HG02678 (cell line): ENCODE measurements at regions not wholly inside any gene's neighbourhood (a gene's known extent, or its start where the extent isn't known, plus 50 kb on each side); places are given as distances from the start of the nearest gene placed in this dataset.
A peak's percentile ranks its signal among the peaks of the same experiment; 100 is the strongest.
"Not testable (repeated sequence)": the region's sequence is repeated elsewhere in the genome, so short reads cannot be mapped to it uniquely, and the experiment has no call there.

Source experiments
- ATAC-seq: cut with Tn5 transposase; IDR thresholded peaks from one replicate; pipeline ENCODE4 v1.9.1; 2021; ENCODE audit warnings: mild to moderate bottlenecking, moderate library complexity; ENCODE audit not compliant: unreplicated experiment

DNA sequence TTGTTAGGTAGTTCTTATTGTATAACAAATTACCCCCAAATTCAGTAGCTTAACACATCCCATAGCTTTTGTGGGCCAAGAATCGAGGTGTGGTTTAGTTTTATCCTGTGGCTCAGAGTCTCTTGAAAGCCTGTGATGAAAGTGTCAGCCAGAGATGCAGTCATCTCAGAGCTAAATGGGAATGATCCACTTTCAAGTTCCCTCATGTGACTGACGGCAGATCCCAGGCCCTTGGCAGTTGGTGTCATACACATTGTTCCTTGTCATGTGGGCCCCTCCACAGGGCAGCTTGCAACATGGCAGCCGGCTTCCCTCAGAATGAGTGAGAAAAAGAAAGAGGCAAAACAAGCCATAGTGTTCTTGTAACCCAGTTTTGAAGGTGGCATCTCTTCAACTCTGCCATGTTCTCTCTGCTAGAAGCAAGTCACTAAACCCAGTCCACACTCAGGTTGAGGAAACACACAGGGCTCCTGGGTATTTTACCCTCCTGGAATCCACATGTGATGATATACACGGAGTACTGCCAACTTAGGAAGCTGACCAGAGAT is 153.1 kb upstream of the LRRC61 start:
- ATAC-seq: not testable (repeated sequence)

DNA sequence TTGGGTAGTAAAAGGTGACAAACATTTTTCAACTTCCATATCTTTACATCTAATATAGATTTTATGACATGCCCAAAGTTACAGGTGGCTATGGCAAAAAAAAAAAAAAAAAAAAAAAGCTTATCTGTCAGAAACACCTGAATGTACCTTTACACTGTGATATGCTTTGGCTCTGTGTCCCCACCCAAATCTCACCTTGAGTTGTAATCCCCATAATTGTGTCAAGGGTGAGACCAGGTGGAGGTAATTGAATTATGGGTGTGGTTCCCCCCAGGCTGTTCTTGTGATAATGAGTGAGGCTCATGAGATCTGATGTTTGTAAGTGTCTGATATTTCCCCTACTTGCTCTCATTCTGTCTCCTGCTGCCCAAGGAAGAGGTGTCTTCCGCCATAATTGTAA is 139.6 kb upstream of the LRRC61 start:
- ATAC-seq: not testable (repeated sequence)

DNA sequence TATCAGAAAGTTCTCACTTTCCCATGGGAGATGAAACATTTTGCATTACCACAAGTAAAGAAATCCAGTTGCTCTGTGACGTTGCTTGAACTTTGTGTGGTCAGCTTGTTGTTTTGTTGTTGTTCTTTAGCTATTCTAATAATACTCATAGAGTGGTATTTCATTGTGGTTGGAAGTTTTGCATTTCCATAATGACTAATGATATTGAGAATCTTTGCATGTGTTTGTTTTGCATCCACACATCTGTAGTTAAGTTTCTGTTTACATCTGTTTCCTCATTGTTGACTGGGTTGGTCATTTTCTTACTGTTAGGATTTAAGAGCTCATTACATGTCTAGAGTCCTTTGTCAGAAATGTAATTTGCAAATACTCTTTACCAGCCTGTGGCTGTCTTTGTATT is 133.2 kb upstream of the LRRC61 start:
- ATAC-seq: peak; percentile 83

DNA sequence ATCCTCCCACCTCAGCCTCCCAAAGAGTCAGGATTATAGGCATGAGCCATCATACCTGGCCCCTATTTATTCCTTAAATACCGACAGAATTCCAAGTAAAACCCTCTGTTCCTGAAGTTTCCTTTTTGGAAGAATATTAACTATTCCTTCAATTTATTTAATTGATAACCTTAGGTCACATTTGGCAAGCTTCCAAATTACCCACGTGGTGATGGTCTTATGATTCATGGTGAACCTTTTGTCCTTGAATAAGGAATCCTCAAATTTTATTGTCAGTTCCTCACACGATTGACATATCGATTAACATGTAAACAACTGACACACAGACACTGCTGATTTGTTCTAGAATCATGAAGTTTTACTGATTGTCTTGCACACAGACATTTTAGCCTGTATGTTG is 130.6 kb upstream of the LRRC61 start:
- ATAC-seq: not testable (repeated sequence)

DNA sequence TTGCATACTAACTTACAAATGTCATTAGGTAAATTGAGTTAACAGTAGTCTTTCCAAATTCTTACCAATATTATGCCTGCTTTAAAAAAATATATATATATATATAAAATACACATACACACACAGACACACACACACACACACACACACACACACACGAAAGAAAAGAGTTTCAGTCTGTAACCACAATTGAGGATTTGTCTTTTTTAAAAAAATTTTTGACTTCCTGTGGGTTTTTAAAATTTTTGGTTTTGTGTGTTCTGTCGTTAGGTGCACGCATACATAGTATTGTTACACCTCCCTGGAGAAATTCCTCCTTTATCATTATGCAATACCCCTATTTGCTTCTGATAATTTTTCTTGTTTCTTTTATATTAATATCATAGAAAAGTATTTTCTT is 129.3 kb upstream of the LRRC61 start:
- ATAC-seq: not testable (repeated sequence)
